DND-41 (cell line): ENCODE measurements at regions not wholly inside any gene's neighbourhood (a gene's known extent, or its start where the extent isn't known, plus 50 kb on each side); places are given as distances from the start of the nearest gene placed in this dataset.

Source experiments
- EZH2 ChIP-seq: IDR thresholded peaks from 3 replicates; pipeline ENCODE4 v1.6.1; 2012; ENCODE audit warnings: borderline replicate concordance, low read depth, mild to moderate bottlenecking, moderate library complexity, low read length, inconsistent platforms; ENCODE audit not compliant: severe bottlenecking
- TF ChIP-seq, protein P1 (sequence below): IDR thresholded peaks from 2 replicates; pipeline ENCODE4 v1.5.1; 2012; ENCODE audit warnings: borderline replicate concordance, low read length, moderate library complexity, mild to moderate bottlenecking; ENCODE audit not compliant: poor library complexity, severe bottlenecking; ENCODE audit errors: extremely low read depth

DNA sequence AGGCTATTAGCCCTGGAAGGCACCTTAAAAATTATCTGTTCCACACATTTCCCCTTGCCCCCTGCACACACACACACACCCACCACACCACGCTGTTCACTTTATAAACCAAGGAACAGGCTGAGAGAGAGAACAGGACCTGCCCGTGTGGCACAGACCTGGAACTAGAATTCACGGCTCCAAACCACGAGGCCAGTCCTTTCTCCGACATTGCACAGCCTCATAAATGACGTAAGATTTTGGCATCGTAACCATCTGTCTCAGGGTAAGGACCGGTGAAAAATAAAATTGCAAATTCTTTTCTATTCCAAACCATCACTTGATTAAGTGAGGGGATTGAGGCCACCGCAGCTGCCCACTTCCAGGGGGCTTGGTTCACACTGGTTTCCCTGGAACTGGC lies 330.3 kb downstream of the BCOR start:
- TF ChIP-seq, protein P1, sequence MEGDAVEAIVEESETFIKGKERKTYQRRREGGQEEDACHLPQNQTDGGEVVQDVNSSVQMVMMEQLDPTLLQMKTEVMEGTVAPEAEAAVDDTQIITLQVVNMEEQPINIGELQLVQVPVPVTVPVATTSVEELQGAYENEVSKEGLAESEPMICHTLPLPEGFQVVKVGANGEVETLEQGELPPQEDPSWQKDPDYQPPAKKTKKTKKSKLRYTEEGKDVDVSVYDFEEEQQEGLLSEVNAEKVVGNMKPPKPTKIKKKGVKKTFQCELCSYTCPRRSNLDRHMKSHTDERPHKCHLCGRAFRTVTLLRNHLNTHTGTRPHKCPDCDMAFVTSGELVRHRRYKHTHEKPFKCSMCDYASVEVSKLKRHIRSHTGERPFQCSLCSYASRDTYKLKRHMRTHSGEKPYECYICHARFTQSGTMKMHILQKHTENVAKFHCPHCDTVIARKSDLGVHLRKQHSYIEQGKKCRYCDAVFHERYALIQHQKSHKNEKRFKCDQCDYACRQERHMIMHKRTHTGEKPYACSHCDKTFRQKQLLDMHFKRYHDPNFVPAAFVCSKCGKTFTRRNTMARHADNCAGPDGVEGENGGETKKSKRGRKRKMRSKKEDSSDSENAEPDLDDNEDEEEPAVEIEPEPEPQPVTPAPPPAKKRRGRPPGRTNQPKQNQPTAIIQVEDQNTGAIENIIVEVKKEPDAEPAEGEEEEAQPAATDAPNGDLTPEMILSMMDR, result no peak
- no peak for TF ChIP-seq EZH2
